Naive thymus-derived CD8-positive, alpha-beta T cell (primary cell): ENCODE measurements at regions not wholly inside any gene's neighbourhood (a gene's known extent, or its start where the extent isn't known, plus 50 kb on each side); places are given as distances from the start of the nearest gene placed in this dataset.
"Not testable (repeated sequence)": the region's sequence is repeated elsewhere in the genome, so short reads cannot be mapped to it uniquely, and the experiment has no call there.

Source experiments
- ATAC-seq, 2 donors: fragments of 150-1000 bp; cut with Tn5 transposase in 1 of 2; sonication (Bioruptor Pico), chemical (Tn5 transposase) in 1 of 2; 1 replicate in 1 of 2; 2 replicates in 1 of 2; pipeline ENCODE4 v1.10.0; 2021; ENCODE audit warnings: mild to moderate bottlenecking in 2 of 2, moderate library complexity in 2 of 2
- POLR2A ChIA-PET: fragments of 350-600 bp; sonication (Branson Sonifier 250); formaldehyde crosslinking; loops from one replicate; lab custom pipeline; 2021; ENCODE audit warnings: antibody characterized with exemption; lab: Charles Lee
- DNase-seq, 10 donors: peaks; one replicate each; pipeline versions ENCODE4 v3.0.0 to v3.0.0-alpha.2; 2020 to 2022
- H3K27ac Mint-ChIP-seq, 10 donors: one replicate each; pipeline ENCODE4 v1.8.0; 2020 to 2022; ENCODE audit warnings: mild to moderate bottlenecking in 10 of 10, mixed read lengths in 10 of 10, moderate library complexity in 4 of 10, inconsistent platforms in 1 of 10
- H3K27me3 Mint-ChIP-seq, 5 donors: one replicate each; pipeline ENCODE4 v1.8.0; 2021 to 2022; ENCODE audit warnings: mixed read lengths in 5 of 5
- H3K36me3 Mint-ChIP-seq, 3 donors: one replicate each; pipeline ENCODE4 v1.8.0; 2020 to 2022; ENCODE audit warnings: mixed read lengths in 3 of 3, mild to moderate bottlenecking in 2 of 3, inconsistent platforms in 1 of 3
- H3K4me1 Mint-ChIP-seq, 4 donors: one replicate each; pipeline ENCODE4 v1.8.0; 2021 to 2022; ENCODE audit warnings: mixed read lengths in 4 of 4
- H3K4me3 Mint-ChIP-seq, 10 donors: one replicate each; pipeline ENCODE4 v1.8.0; 2020 to 2022; ENCODE audit warnings: mild to moderate bottlenecking in 10 of 10, mixed read lengths in 10 of 10, moderate library complexity in 6 of 10, inconsistent platforms in 1 of 10
- H3K9me3 Mint-ChIP-seq, 9 donors: one replicate each; pipeline ENCODE4 v1.8.0; 2020 to 2022; ENCODE audit warnings: mixed read lengths in 9 of 9, mild to moderate bottlenecking in 3 of 9, inconsistent platforms in 1 of 9, moderate library complexity in 1 of 9

- Mint-ChIP-seq H3K27me3 (no peaks in the 10 kb centered on the region), H3K9me3 (peaks cover 0 to 21% (median 6%) of the 10 kb centered on the region in 9 donors), H3K4me3 (no peak overlapping the region), H3K36me3 (no peaks in the 10 kb centered on the region), H3K27ac (no peak overlapping the region), H3K4me1 (no peaks in the 10 kb centered on the region)
- ATAC-seq (no peak), DNase-seq (no peak)
- POLR2A ChIA-PET = no interaction called here
Observed at GRCh38 chr11:97902828-97903227, 1117.9 kb upstream of the CNTN5 start.

- Mint-ChIP-seq H3K4me3 (no peak overlapping the region), H3K36me3 (no peaks in the 10 kb centered on the region), H3K9me3 (peaks cover 2 to 29% (median 9%) of the 10 kb centered on the region in 9 donors), H3K27me3 (no peaks in the 10 kb centered on the region), H3K4me1 (no peaks in the 10 kb centered on the region), H3K27ac (no peak overlapping the region)
- ATAC-seq (no peak), DNase-seq (no peak)
- POLR2A ChIA-PET = no interaction called here
Observed at GRCh38 chr11:97905101-97905500, 1115.6 kb upstream of the CNTN5 start.

GRCh38 chr11:97905671-97906070, 1115.1 kb upstream of the CNTN5 start:
- Mint-ChIP-seq H3K4me3 (no peak overlapping the region), H3K27me3 (no peaks in the 10 kb centered on the region), H3K27ac (no peak overlapping the region), H3K4me1 (no peaks in the 10 kb centered on the region), H3K9me3 (peaks cover 2 to 29% (median 9%) of the 10 kb centered on the region in 9 donors), H3K36me3 (no peaks in the 10 kb centered on the region)
- no peak for ATAC-seq
- DNase-seq = no peak
- POLR2A ChIA-PET = no interaction called here

GRCh38 chr11:97908354-97908753, 1112.4 kb upstream of the CNTN5 start:
- no peak overlapping the region for H3K4me3 Mint-ChIP-seq
- no peak for ATAC-seq

GRCh38 chr11:97909614-97910399, 1110.9 kb upstream of the CNTN5 start:
- no peak for DNase-seq
- Mint-ChIP-seq H3K36me3 (no peaks in the 10 kb centered on the region), H3K27me3 (no peaks in the 10 kb centered on the region), H3K4me1 (no peaks in the 10 kb centered on the region), H3K9me3 (peaks cover 0 to 20% (median 7%) of the 10 kb centered on the region in 9 donors), H3K4me3 (no peak overlapping the region), H3K27ac (no peak overlapping the region)
- POLR2A ChIA-PET = no interaction called here
- no peak for ATAC-seq

More at GRCh38 chr11:97908354-97908753, 1112.4 kb upstream of the CNTN5 start:
- no peak overlapping the region for H3K27ac Mint-ChIP-seq
- no peaks in the 10 kb centered on the region for H3K36me3 Mint-ChIP-seq
- no peak for DNase-seq
- H3K27me3 Mint-ChIP-seq = no peaks in the 10 kb centered on the region
- H3K9me3 Mint-ChIP-seq = peaks cover 0 to 29% (median 7%) of the 10 kb centered on the region in 9 donors
- no peaks in the 10 kb centered on the region for H3K4me1 Mint-ChIP-seq
- POLR2A ChIA-PET = no interaction called here

GRCh38 chr11:97912629-97913028, 1108.1 kb upstream of the CNTN5 start:
- peaks cover 0 to 12% (median 6%) of the 10 kb centered on the region in 9 donors for H3K9me3 Mint-ChIP-seq
- DNase-seq (no peak), ATAC-seq (no peak)
- H3K4me3 Mint-ChIP-seq = no peak overlapping the region
- H3K27ac Mint-ChIP-seq = no peak overlapping the region
- no peaks in the 10 kb centered on the region for H3K27me3 Mint-ChIP-seq
- no peaks in the 10 kb centered on the region for H3K4me1 Mint-ChIP-seq
- H3K36me3 Mint-ChIP-seq = no peaks in the 10 kb centered on the region
- POLR2A ChIA-PET = no interaction called here

- H3K4me1 Mint-ChIP-seq, H3K27me3 Mint-ChIP-seq, H3K4me3 Mint-ChIP-seq, ATAC-seq, H3K27ac Mint-ChIP-seq, H3K36me3 Mint-ChIP-seq, POLR2A ChIA-PET, DNase-seq: not testable (repeated sequence)
- H3K9me3 Mint-ChIP-seq = peaks cover 5 to 22% (median 15%) of the 10 kb centered on the region in 9 donors
Observed at GRCh38 chr11:97922933-97923332, 1097.8 kb upstream of the CNTN5 start.

- no peaks in the 10 kb centered on the region for H3K4me1 Mint-ChIP-seq
- ATAC-seq = no peak
- peaks cover 0 to 10% (median 2%) of the 10 kb centered on the region in 9 donors for H3K9me3 Mint-ChIP-seq
- no peaks in the 10 kb centered on the region for H3K36me3 Mint-ChIP-seq
- no peak overlapping the region for H3K27ac Mint-ChIP-seq
- POLR2A ChIA-PET = no interaction called here
- H3K27me3 Mint-ChIP-seq = no peaks in the 10 kb centered on the region
- no peak for DNase-seq
- H3K4me3 Mint-ChIP-seq = no peak overlapping the region
Observed at GRCh38 chr11:97934572-97935208, 1086.1 kb upstream of the CNTN5 start.

GRCh38 chr11:97937501-97937900, 1083.2 kb upstream of the CNTN5 start:
- no peaks in the 10 kb centered on the region for H3K4me1 Mint-ChIP-seq
- DNase-seq = no peak
- no peaks in the 10 kb centered on the region for H3K36me3 Mint-ChIP-seq
- no peak overlapping the region for H3K27ac Mint-ChIP-seq
- POLR2A ChIA-PET = no interaction called here
- H3K9me3 Mint-ChIP-seq = peaks cover 0 to 10% (median 3%) of the 10 kb centered on the region in 9 donors
- ATAC-seq = no peak
- H3K4me3 Mint-ChIP-seq = no peak overlapping the region
- no peaks in the 10 kb centered on the region for H3K27me3 Mint-ChIP-seq

- DNase-seq (no peak), ATAC-seq (no peak)
- Mint-ChIP-seq H3K9me3 (peaks cover 0 to 15% (median 3%) of the 10 kb centered on the region in 9 donors), H3K36me3 (no peaks in the 10 kb centered on the region), H3K4me3 (no peak overlapping the region), H3K4me1 (no peaks in the 10 kb centered on the region), H3K27ac (no peak overlapping the region), H3K27me3 (no peaks in the 10 kb centered on the region)
- POLR2A ChIA-PET = no interaction called here
Observed at GRCh38 chr11:97938789-97939188, 1082.0 kb upstream of the CNTN5 start.

- no peaks in the 10 kb centered on the region for H3K27me3 Mint-ChIP-seq
- DNase-seq = no peak
- H3K4me3 Mint-ChIP-seq = no peak overlapping the region
- POLR2A ChIA-PET = no interaction called here
- no peaks in the 10 kb centered on the region for H3K4me1 Mint-ChIP-seq
- peaks cover 0 to 18% (median 4%) of the 10 kb centered on the region in 9 donors for H3K9me3 Mint-ChIP-seq
- no peaks in the 10 kb centered on the region for H3K36me3 Mint-ChIP-seq
- no peak overlapping the region for H3K27ac Mint-ChIP-seq
- ATAC-seq = no peak
Observed at GRCh38 chr11:97943493-97943892, 1077.3 kb upstream of the CNTN5 start.

- ATAC-seq (no peak), DNase-seq (no peak)
- H3K36me3 Mint-ChIP-seq = no peaks in the 10 kb centered on the region
- H3K27me3 Mint-ChIP-seq = no peaks in the 10 kb centered on the region
- H3K4me3 Mint-ChIP-seq = no peak overlapping the region
- H3K27ac Mint-ChIP-seq = no peak overlapping the region
- peaks cover 0 to 30% (median 11%) of the 10 kb centered on the region in 9 donors for H3K9me3 Mint-ChIP-seq
- POLR2A ChIA-PET = no interaction called here
- H3K4me1 Mint-ChIP-seq = no peaks in the 10 kb centered on the region
Observed at GRCh38 chr11:97948793-97949192, 1072.0 kb upstream of the CNTN5 start.

- peaks cover 0 to 22% (median 16%) of the 10 kb centered on the region in 9 donors for H3K9me3 Mint-ChIP-seq
- ATAC-seq = no peak
- H3K27ac Mint-ChIP-seq = no peak overlapping the region
- POLR2A ChIA-PET = no interaction called here
- no peaks in the 10 kb centered on the region for H3K27me3 Mint-ChIP-seq
- peaks cover 0 to 5% (median 0%) of the 10 kb centered on the region in 3 donors for H3K36me3 Mint-ChIP-seq
- DNase-seq = no peak
- no peaks in the 10 kb centered on the region for H3K4me1 Mint-ChIP-seq
- H3K4me3 Mint-ChIP-seq = no peak overlapping the region
Observed at GRCh38 chr11:97955595-97955994, 1065.2 kb upstream of the CNTN5 start.
